IMR-90 (cell line): ENCODE measurements at regions not wholly inside any gene's neighbourhood (a gene's known extent, or its start where the extent isn't known, plus 50 kb on each side); places are given as distances from the start of the nearest gene placed in this dataset.

Experiments used
- ATAC-seq: fragments of 200-7000 bp; cut with Tn5 transposase; 2 replicates; pipeline ENCODE4 v1.9.1; 2020; ENCODE audit warnings: low read depth, mild to moderate bottlenecking, moderate library complexity
- BruUV-seq: library from RNA; stranded (reverse); fragments of 400-500 nt; replicated peaks from 2 replicates; lab custom pipeline; 2021; lab: Mats Ljungman, UMichigan
- CTCF ChIA-PET: fragments of 300-600 bp; formaldehyde crosslinking; extraction: SDS; loops from one replicate; lab custom pipeline; 2021; ENCODE audit warnings: antibody characterized with exemption; lab: Yijun Ruan, JAX
- POLR2A ChIA-PET: fragments of 300-600 bp; sonication (Branson Sonifier 250); formaldehyde crosslinking; loops from one replicate; lab custom pipeline; 2022; ENCODE audit warnings: antibody characterized with exemption; ENCODE audit not compliant: unreplicated experiment; lab: Charles Lee
- DNase-seq: peaks from one replicate; pipeline ENCODE4 v3.0.0; 2013
- H2AFZ ChIP-seq: replicated peaks from 2 replicates; pipeline ENCODE3; 2013; ENCODE audit warnings: low read length, mild to moderate bottlenecking; ENCODE audit not compliant: poor library complexity
- H2AK5ac ChIP-seq: 2 replicates; pipeline ENCODE4 v1.6.1; 2013; ENCODE audit warnings: low read depth, low read length, inconsistent platforms
- H2AK9ac ChIP-seq: replicated peaks from 2 replicates; pipeline ENCODE3; 2013; ENCODE audit warnings: mild to moderate bottlenecking, low read depth, low read length, moderate library complexity; ENCODE audit not compliant: poor library complexity
- H2BK120ac ChIP-seq: 2 replicates; pipeline ENCODE4 v1.6.1; 2013; ENCODE audit warnings: low read depth, low read length, inconsistent platforms
- H2BK15ac ChIP-seq: 3 replicates; pipeline ENCODE4 v1.6.1; 2013; ENCODE audit warnings: low read depth, low read length, inconsistent platforms
- H2BK20ac ChIP-seq: 2 replicates; pipeline ENCODE4 v1.6.1; 2013; ENCODE audit warnings: low read depth, mild to moderate bottlenecking, inconsistent platforms, low read length, moderate library complexity
- H2BK5ac ChIP-seq: 2 replicates; pipeline ENCODE4 v1.6.1; 2013; ENCODE audit warnings: mild to moderate bottlenecking, low read depth, low read length, inconsistent platforms; ENCODE audit not compliant: poor library complexity, severe bottlenecking
- H3K14ac ChIP-seq: replicated peaks from 2 replicates; pipeline ENCODE4 v1.6.1; 2013; ENCODE audit warnings: low read depth, low read length, inconsistent platforms
- H3K18ac ChIP-seq: 2 replicates; pipeline ENCODE4 v1.6.1; 2013; ENCODE audit warnings: low read depth, low read length, control low read depth
- H3K23ac ChIP-seq: 2 replicates; pipeline ENCODE4 v1.6.1; 2013; ENCODE audit warnings: low read depth, low read length, inconsistent platforms
- H3K27ac ChIP-seq: 2 replicates; pipeline ENCODE4 v1.5.1; 2013; ENCODE audit warnings: mild to moderate bottlenecking, control low read depth, low read length; ENCODE audit not compliant: insufficient read depth
- H3K27me3 ChIP-seq: 2 replicates; pipeline ENCODE4 v1.6.1; 2013; ENCODE audit warnings: low read length; ENCODE audit not compliant: control insufficient read depth, insufficient read depth
- H3K36me3 ChIP-seq: 2 replicates; pipeline ENCODE4 v1.6.1; 2013; ENCODE audit warnings: low read length, mixed read lengths; ENCODE audit not compliant: control insufficient read depth, insufficient read depth
- H3K4ac ChIP-seq: 2 replicates; pipeline ENCODE4 v1.6.1; 2013; ENCODE audit warnings: low read depth, low read length, inconsistent platforms
- H3K4me1 ChIP-seq: 2 replicates; pipeline ENCODE4 v1.6.1; 2013; ENCODE audit warnings: low read length, mixed read lengths; ENCODE audit not compliant: control insufficient read depth, insufficient read depth
- H3K4me2 ChIP-seq: 2 replicates; pipeline ENCODE4 v1.6.1; 2013; ENCODE audit warnings: low read depth, mild to moderate bottlenecking, control low read depth, low read length, moderate library complexity
- H3K4me3 ChIP-seq: 2 replicates; pipeline ENCODE4 v1.5.1; 2013; ENCODE audit warnings: low read depth, mild to moderate bottlenecking, control low read depth, low read length, moderate library complexity; ENCODE audit not compliant: insufficient read depth
- H3K56ac ChIP-seq: 2 replicates; pipeline ENCODE4 v1.6.1; 2013; ENCODE audit warnings: low read length, inconsistent platforms; ENCODE audit not compliant: insufficient read depth; ENCODE audit errors: extremely low read depth
- H3K79me1 ChIP-seq, 2 experiments: 2 replicates each; pipeline ENCODE4 v1.6.1; 2013; ENCODE audit warnings: low read length in 2 of 2, inconsistent platforms in 1 of 2, low read depth in 1 of 2
- H3K9ac ChIP-seq: 2 replicates; pipeline ENCODE4 v1.6.1; 2013; ENCODE audit warnings: low read depth, low read length, control low read depth
- H3K9me1 ChIP-seq: 2 replicates; pipeline ENCODE4 v1.6.1; 2013; ENCODE audit warnings: low read length, inconsistent platforms; ENCODE audit not compliant: insufficient read depth
- H3K9me3 ChIP-seq: 2 replicates; pipeline ENCODE4 v1.6.1; 2013; ENCODE audit warnings: low read length; ENCODE audit not compliant: control insufficient read depth, insufficient read depth
- H4K20me1 ChIP-seq: 2 replicates; pipeline ENCODE4 v1.6.1; 2013; ENCODE audit warnings: low read length, inconsistent platforms; ENCODE audit not compliant: insufficient read depth
- H4K5ac ChIP-seq: 2 replicates; pipeline ENCODE4 v1.6.1; 2013; ENCODE audit warnings: mild to moderate bottlenecking, low read depth, low read length, control low read depth
- H4K8ac ChIP-seq, 2 experiments: 2 replicates each; pipeline ENCODE4 v1.6.1; 2013; ENCODE audit warnings: low read depth in 2 of 2, low read length in 2 of 2, control low read depth in 1 of 2, inconsistent platforms in 1 of 2
- H4K91ac ChIP-seq: 2 replicates; pipeline ENCODE4 v1.6.1; 2013; ENCODE audit warnings: low read depth, low read length, inconsistent platforms; ENCODE audit not compliant: insufficient read depth
- FOS ChIP-seq: fragments of 150-350 bp; IDR thresholded peaks from 2 replicates; pipeline ENCODE4 v1.6.1; 2016; ENCODE audit warnings: low read depth, low read length
- WGBS, 2 experiments: methylation state at CpG; one replicate each; pipeline versions ENCODE4 v1.1.5 to v1.1.7; 2013; ENCODE audit warnings: missing lambda C conversion rate in 2 of 2; ENCODE audit not compliant: insufficient read length in 1 of 2; ENCODE audit errors: extremely low coverage in 2 of 2; 5-methylcytosine and 5-hydroxymethylcytosine counted together
- dilution Hi-C: fragments of 300-500 bp; cut with HindIII; formaldehyde crosslinking; loops from one replicate; pipeline ENCODE4 v1.14.3; 2018; ENCODE audit warnings: low sequenced_read_pairs; ENCODE audit not compliant: unreplicated experiment
- in situ Hi-C: fragments of 300-500 bp; cut with MboI; formaldehyde crosslinking; loops from 3 replicates; pipeline ENCODE4 v1.14.3; 2019; ENCODE audit warnings: low sequenced_read_pairs, inconsistent platforms, mixed read lengths
- intact Hi-C: fragments of 100-400 bp; cut with micrococcal nuclease; formaldehyde crosslinking; loops from 2 replicates; pipeline ENCODE4 v1.10.0; 2022
- TF ChIP-seq, protein P1 (sequence below): fragments of 150-350 bp; IDR thresholded peaks from 2 replicates; pipeline ENCODE4 v1.6.1; 2017; ENCODE audit warnings: mild to moderate bottlenecking, antibody characterized with exemption, low read length, low read depth

DNA sequence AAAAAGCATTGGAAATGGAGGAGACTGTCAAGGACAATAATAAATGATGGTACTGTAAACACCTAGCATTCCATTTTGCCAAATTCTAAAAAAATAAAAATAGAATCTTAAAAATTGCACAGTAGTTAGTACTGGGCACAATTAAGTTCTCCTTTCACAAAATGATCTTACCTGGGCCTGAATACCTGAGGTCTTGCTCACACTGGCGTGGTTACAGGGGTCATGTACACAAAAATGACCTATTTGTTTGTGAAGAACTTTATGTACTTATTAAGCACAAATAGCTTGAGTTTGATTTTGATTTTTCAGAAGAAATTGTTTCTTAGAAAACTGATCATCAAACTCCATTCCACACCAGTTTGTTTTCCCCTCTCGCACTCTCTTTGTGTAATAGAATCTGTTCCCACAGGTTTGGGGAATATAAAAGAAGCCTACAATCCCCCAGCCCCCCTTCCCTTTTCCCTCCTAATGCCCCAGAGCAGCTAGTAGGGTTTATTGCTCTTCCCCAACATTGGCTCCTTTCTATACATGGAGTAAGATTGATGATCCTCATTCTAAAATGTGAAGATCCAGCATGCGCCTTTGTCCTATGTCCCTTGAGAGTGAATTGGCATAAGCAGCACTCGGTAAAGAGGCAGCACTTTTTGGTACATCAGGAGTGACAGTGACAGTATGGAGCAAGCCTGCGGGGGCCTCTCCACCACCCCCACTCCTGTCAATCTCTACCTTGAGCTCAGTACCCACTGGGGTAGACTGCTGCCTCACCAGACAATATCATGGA, 204.3 kb downstream of the ASCL1 start:
- H3K79me1 ChIP-seq: no peaks in the 10 kb centered on the region
- no peak overlapping the region for H2AFZ ChIP-seq
- H3K9me3 ChIP-seq: peaks cover 11% of the 10 kb centered on the region; the same call in 1 of the 2 replicates
- no peaks in the 10 kb centered on the region for H3K9me1 ChIP-seq
- TF ChIP-seq, protein P1, sequence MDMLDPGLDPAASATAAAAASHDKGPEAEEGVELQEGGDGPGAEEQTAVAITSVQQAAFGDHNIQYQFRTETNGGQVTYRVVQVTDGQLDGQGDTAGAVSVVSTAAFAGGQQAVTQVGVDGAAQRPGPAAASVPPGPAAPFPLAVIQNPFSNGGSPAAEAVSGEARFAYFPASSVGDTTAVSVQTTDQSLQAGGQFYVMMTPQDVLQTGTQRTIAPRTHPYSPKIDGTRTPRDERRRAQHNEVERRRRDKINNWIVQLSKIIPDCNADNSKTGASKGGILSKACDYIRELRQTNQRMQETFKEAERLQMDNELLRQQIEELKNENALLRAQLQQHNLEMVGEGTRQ: no peak
- TF ChIP-seq FOS: no peak
- no peaks in the 10 kb centered on the region for H3K4me1 ChIP-seq
- H3K9ac ChIP-seq: no peak overlapping the region
- ATAC-seq: no peak
- H2BK20ac ChIP-seq: no peak overlapping the region
- H2BK5ac ChIP-seq: no peak overlapping the region
- in situ Hi-C loops: no loop called here
- H3K36me3 ChIP-seq: no peaks in the 10 kb centered on the region
- no peak overlapping the region for H3K18ac ChIP-seq
- H3K23ac ChIP-seq: no peak overlapping the region
- intact Hi-C loops: no loop called here
- no peak overlapping the region for H3K27ac ChIP-seq
- H3K4me3 ChIP-seq: no peak overlapping the region
- ChIA-PET CTCF (no interaction called here), POLR2A (no interaction called here)
- H3K14ac ChIP-seq: no peak overlapping the region
- BruUV-seq: no TSS peak
- no peak overlapping the region for H3K4me2 ChIP-seq
- no peak overlapping the region for H2AK9ac ChIP-seq
- H2BK120ac ChIP-seq: no peak overlapping the region
- no peaks in the 10 kb centered on the region for H4K20me1 ChIP-seq
- no peak overlapping the region for H3K4ac ChIP-seq
- WGBS, 2 experiments: no CpG with 5 or more reads among the region's 5 CpGs
- no peak overlapping the region for H4K5ac ChIP-seq
- H4K91ac ChIP-seq: no peak overlapping the region
- H3K27me3 ChIP-seq: no peaks in the 10 kb centered on the region
- H2AK5ac ChIP-seq: no peak overlapping the region
- dilution Hi-C loops: no loop called here
- H3K56ac ChIP-seq: no peak overlapping the region
- H2BK15ac ChIP-seq: no peak overlapping the region
- no peak overlapping the region for H4K8ac ChIP-seq
- DNase-seq: no peak
